Fibroblast of lung (primary cell): ENCODE measurements at regions not wholly inside any gene's neighbourhood (a gene's known extent, or its start where the extent isn't known, plus 50 kb on each side); places are given as distances from the start of the nearest gene placed in this dataset.

Experiments used
- EZH2 ChIP-seq: IDR thresholded peaks from 2 replicates; pipeline ENCODE4 v1.5.1; 2012; ENCODE audit warnings: low read length, control low read depth, mild to moderate bottlenecking; ENCODE audit errors: missing control alignments
- TF ChIP-seq, protein P1 (sequence below), 2 donors: IDR thresholded peaks in 1 of 2; conservative IDR thresholded peaks in 1 of 2; 1 replicate in 1 of 2; 2 replicates in 1 of 2; pipeline ENCODE4 v1.5.1; 2011 to 2012; ENCODE audit warnings: low read length in 2 of 2, control low read depth in 1 of 2, inconsistent platforms in 1 of 2, low read depth in 1 of 2, mild to moderate bottlenecking in 1 of 2

DNA sequence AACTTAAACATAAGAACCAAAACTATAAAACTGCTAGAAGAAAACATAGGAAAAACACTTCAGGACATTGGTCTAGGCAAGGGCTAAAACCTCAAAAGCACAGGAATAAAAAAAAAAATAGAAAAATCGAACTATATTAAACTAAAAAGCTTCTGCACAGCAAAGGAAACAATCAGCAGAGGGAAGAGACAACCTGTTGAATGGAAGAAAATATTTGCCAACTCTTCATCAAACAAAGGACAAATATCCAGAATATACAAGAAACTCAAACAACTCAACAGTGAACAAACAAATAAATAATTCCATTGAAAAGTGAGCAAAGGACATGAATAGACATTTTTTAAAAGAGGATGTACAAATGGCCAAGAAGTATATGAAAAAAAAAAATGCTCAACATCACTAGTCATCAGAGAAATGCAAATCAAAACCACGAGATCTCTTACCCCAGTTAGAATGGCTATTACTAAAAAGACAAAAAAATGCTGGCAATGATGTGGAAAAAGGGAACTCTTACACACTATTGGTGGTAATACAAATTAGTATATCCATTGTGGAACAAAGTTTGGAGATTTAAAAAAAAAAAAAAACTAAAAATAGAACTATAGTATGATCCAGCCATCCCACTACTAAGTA is 152.0 kb downstream of the NDUFA12 start:
- TF ChIP-seq, protein P1, sequence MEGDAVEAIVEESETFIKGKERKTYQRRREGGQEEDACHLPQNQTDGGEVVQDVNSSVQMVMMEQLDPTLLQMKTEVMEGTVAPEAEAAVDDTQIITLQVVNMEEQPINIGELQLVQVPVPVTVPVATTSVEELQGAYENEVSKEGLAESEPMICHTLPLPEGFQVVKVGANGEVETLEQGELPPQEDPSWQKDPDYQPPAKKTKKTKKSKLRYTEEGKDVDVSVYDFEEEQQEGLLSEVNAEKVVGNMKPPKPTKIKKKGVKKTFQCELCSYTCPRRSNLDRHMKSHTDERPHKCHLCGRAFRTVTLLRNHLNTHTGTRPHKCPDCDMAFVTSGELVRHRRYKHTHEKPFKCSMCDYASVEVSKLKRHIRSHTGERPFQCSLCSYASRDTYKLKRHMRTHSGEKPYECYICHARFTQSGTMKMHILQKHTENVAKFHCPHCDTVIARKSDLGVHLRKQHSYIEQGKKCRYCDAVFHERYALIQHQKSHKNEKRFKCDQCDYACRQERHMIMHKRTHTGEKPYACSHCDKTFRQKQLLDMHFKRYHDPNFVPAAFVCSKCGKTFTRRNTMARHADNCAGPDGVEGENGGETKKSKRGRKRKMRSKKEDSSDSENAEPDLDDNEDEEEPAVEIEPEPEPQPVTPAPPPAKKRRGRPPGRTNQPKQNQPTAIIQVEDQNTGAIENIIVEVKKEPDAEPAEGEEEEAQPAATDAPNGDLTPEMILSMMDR (conservative IDR thresholded peaks at IDR 0.05 in 1 of 2, IDR thresholded peaks at IDR 0.05 in 1 of 2; ENCODE audit: low read depth in 1 of 2, low read length in 2 of 2): no peak
- no peak for TF ChIP-seq EZH2
